H9 (cell line): ENCODE measurements at regions not wholly inside any gene's neighbourhood (a gene's known extent, or its start where the extent isn't known, plus 50 kb on each side); places are given as distances from the start of the nearest gene placed in this dataset.

ENCODE experiments used
- DNase-seq: peaks from one replicate; pipeline ENCODE4 v3.0.0-alpha.2; 2017
- H2AFZ ChIP-seq: one replicate; pipeline ENCODE4 v1.6.1; 2013; ENCODE audit warnings: mild to moderate bottlenecking, low read length, control low read depth, moderate library complexity
- H2AK5ac ChIP-seq: 2 replicates; pipeline ENCODE4 v1.6.1; 2013; ENCODE audit warnings: low read length, control low read depth, mixed read lengths; ENCODE audit not compliant: insufficient read length
- H2BK120ac ChIP-seq: one replicate; pipeline ENCODE4 v1.6.1; 2013; ENCODE audit warnings: low read depth, mild to moderate bottlenecking, low read length, control low read depth, inconsistent platforms; ENCODE audit not compliant: poor library complexity, severe bottlenecking
- H2BK12ac ChIP-seq: 2 replicates; pipeline ENCODE4 v1.6.1; 2013; ENCODE audit warnings: low read length, control low read depth, mixed read lengths, low read depth; ENCODE audit not compliant: insufficient read length
- H2BK15ac ChIP-seq: 2 replicates; pipeline ENCODE4 v1.6.1; 2013; ENCODE audit warnings: low read depth, low read length, control low read depth
- H2BK20ac ChIP-seq: one replicate; pipeline ENCODE4 v1.6.1; 2013; ENCODE audit warnings: low read depth, mild to moderate bottlenecking, low read length, control low read depth, inconsistent platforms; ENCODE audit not compliant: poor library complexity, severe bottlenecking
- H2BK5ac ChIP-seq: 2 replicates; pipeline ENCODE4 v1.6.1; 2013; ENCODE audit warnings: low read length, control low read depth, mixed read lengths; ENCODE audit not compliant: insufficient read length
- H3K14ac ChIP-seq: 2 replicates; pipeline ENCODE4 v1.6.1; 2013; ENCODE audit warnings: low read length, control low read depth; ENCODE audit not compliant: insufficient read depth
- H3K18ac ChIP-seq: 2 replicates; pipeline ENCODE4 v1.6.1; 2013; ENCODE audit warnings: low read depth, mild to moderate bottlenecking, mixed read lengths, low read length, control low read depth; ENCODE audit not compliant: insufficient read length
- H3K23ac ChIP-seq: 2 replicates; pipeline ENCODE4 v1.6.1; 2013; ENCODE audit warnings: low read length, control low read depth, mixed read lengths, low read depth; ENCODE audit not compliant: insufficient read length
- H3K23me2 ChIP-seq: 2 replicates; pipeline ENCODE4 v1.6.1; 2013; ENCODE audit warnings: low read depth, mild to moderate bottlenecking, mixed read lengths, low read length, control low read depth; ENCODE audit not compliant: insufficient read length, poor library complexity, severe bottlenecking
- H3K27ac ChIP-seq: 2 replicates; pipeline ENCODE4 v1.5.1; 2013; ENCODE audit warnings: low read length, control low read depth, mixed read lengths, low read depth; ENCODE audit not compliant: insufficient read length
- H3K27me3 ChIP-seq: 2 replicates; pipeline ENCODE4 v1.6.1; 2013; ENCODE audit warnings: low read length, control low read depth, inconsistent platforms; ENCODE audit not compliant: insufficient read depth
- H3K4ac ChIP-seq: 2 replicates; pipeline ENCODE4 v1.6.1; 2013; ENCODE audit warnings: low read depth, mild to moderate bottlenecking, control low read depth, inconsistent platforms, low read length, moderate library complexity
- H3K4me1 ChIP-seq: 2 replicates; pipeline ENCODE4 v1.6.1; 2013; ENCODE audit warnings: low read length, control low read depth, inconsistent platforms; ENCODE audit not compliant: insufficient read depth
- H3K4me2 ChIP-seq: 2 replicates; pipeline ENCODE4 v1.6.1; 2013; ENCODE audit warnings: low read length, control low read depth, mixed read lengths; ENCODE audit not compliant: insufficient read length, insufficient read depth
- H3K56ac ChIP-seq: 2 replicates; pipeline ENCODE4 v1.6.1; 2013; ENCODE audit warnings: low read depth, mild to moderate bottlenecking, mixed read lengths, low read length, control low read depth; ENCODE audit not compliant: insufficient read length
- H3K79me1 ChIP-seq: 2 replicates; pipeline ENCODE4 v1.6.1; 2013; ENCODE audit warnings: low read depth, mild to moderate bottlenecking, moderate library complexity, low read length, control low read depth, inconsistent platforms; ENCODE audit not compliant: insufficient read depth, poor library complexity, severe bottlenecking
- H3K79me2 ChIP-seq: 2 replicates; pipeline ENCODE4 v1.6.1; 2013; ENCODE audit warnings: low read length, control low read depth, inconsistent platforms; ENCODE audit not compliant: insufficient read depth
- H3K9ac ChIP-seq: 2 replicates; pipeline ENCODE4 v1.6.1; 2013; ENCODE audit warnings: low read length, control low read depth, mixed read lengths; ENCODE audit not compliant: insufficient read length; ENCODE audit errors: extremely low read depth
- H3K9me3 ChIP-seq: one replicate; pipeline ENCODE4 v1.6.1; 2013; ENCODE audit warnings: low read depth, low read length, inconsistent platforms; ENCODE audit not compliant: control insufficient read depth
- H3T11ph ChIP-seq: one replicate; pipeline ENCODE4 v1.6.1; 2013; ENCODE audit warnings: mild to moderate bottlenecking, low read length, control low read depth, inconsistent platforms
- H4K20me1 ChIP-seq: one replicate; pipeline ENCODE4 v1.6.1; 2013; ENCODE audit not compliant: control insufficient read depth, insufficient read length, insufficient read depth
- H4K5ac ChIP-seq: 2 replicates; pipeline ENCODE4 v1.6.1; 2013; ENCODE audit warnings: low read depth, mild to moderate bottlenecking, mixed read lengths, low read length, control low read depth; ENCODE audit not compliant: insufficient read length
- H4K8ac ChIP-seq: replicated peaks from 2 replicates; pipeline ENCODE4 v1.6.1; 2013; ENCODE audit warnings: low read length, control low read depth, mixed read lengths, low read depth; ENCODE audit not compliant: insufficient read length
- H4K91ac ChIP-seq: 2 replicates; pipeline ENCODE4 v1.6.1; 2013; ENCODE audit warnings: low read depth, mild to moderate bottlenecking, moderate library complexity, mixed read lengths, low read length, control low read depth; ENCODE audit not compliant: insufficient read length
- H3K27ac Mint-ChIP-seq, 3 experiments: 2 replicates in 2 of 3; 3 replicates in 1 of 3; pipeline ENCODE4 v1.8.0; 2020 to 2021; ENCODE audit warnings: mixed read lengths in 3 of 3, mild to moderate bottlenecking in 1 of 3, moderate library complexity in 1 of 3
- H3K27me3 Mint-ChIP-seq: 2 replicates; pipeline ENCODE4 v1.8.0; 2021; ENCODE audit warnings: low read depth, mild to moderate bottlenecking, moderate library complexity, mixed read lengths
- H3K36me3 Mint-ChIP-seq, 3 experiments: 2 replicates in 2 of 3; 3 replicates in 1 of 3; pipeline ENCODE4 v1.8.0; 2020 to 2021; ENCODE audit warnings: low read depth in 3 of 3, mixed read lengths in 3 of 3; ENCODE audit not compliant: insufficient read depth in 1 of 3
- H3K4me1 Mint-ChIP-seq, 2 experiments: 2 replicates each; pipeline ENCODE4 v1.8.0; 2020; ENCODE audit warnings: mixed read lengths in 2 of 2
- H3K4me3 Mint-ChIP-seq, 2 experiments: 2 replicates in 1 of 2; 3 replicates in 1 of 2; pipeline ENCODE4 v1.8.0; 2020 to 2021; ENCODE audit warnings: mild to moderate bottlenecking in 2 of 2, mixed read lengths in 2 of 2, moderate library complexity in 1 of 2
- H3K9me3 Mint-ChIP-seq, 2 experiments: 2 replicates in 1 of 2; 3 replicates in 1 of 2; pipeline ENCODE4 v1.8.0; 2020; ENCODE audit warnings: mild to moderate bottlenecking in 2 of 2, mixed read lengths in 2 of 2, moderate library complexity in 1 of 2
- CTCF ChIP-seq: fragments of 200-600 bp; sonication (generic); conservative IDR thresholded peaks from 3 replicates; pipeline ENCODE4 v1.8.0; 2021; ENCODE audit warnings: antibody characterized with exemption, mild to moderate bottlenecking
- WGBS: extraction: QIAGEN DNeasy Blood & Tissue Kit; methylation state at CpG from one replicate; pipeline ENCODE4 v1.1.7; 2013; ENCODE audit warnings: missing lambda C conversion rate, low lambda C conversion rate, mixed read lengths; ENCODE audit not compliant: insufficient read length; ENCODE audit errors: extremely low coverage; 5-methylcytosine and 5-hydroxymethylcytosine counted together

GRCh38 chr22:25478111-25478510 lies 86.4 kb upstream of the GRK3 start:
- Histone ChIP-seq H3K23ac (no peak overlapping the region), H4K91ac (no peak overlapping the region), H3T11ph (no peak overlapping the region), H3K14ac (no peak overlapping the region), H3K4ac (no peak overlapping the region), H3K18ac (no peak overlapping the region), H3K27me3 (no peaks in the 10 kb centered on the region), H2AFZ (no peak overlapping the region), H4K8ac (no peak overlapping the region), H2BK120ac (no peak overlapping the region), H2BK15ac (no peak overlapping the region), H3K23me2 (no peaks in the 10 kb centered on the region), H3K27ac (no peak overlapping the region), H2BK20ac (no peak overlapping the region), H3K79me2 (no peaks in the 10 kb centered on the region), H3K4me2 (no peak overlapping the region), H3K9me3 (no peaks in the 10 kb centered on the region), H3K56ac (no peak overlapping the region), H3K79me1 (no peaks in the 10 kb centered on the region), H4K5ac (no peak overlapping the region), H2AK5ac (no peak overlapping the region), H3K9ac (no peak overlapping the region), H2BK12ac (no peak overlapping the region), H2BK5ac (no peak overlapping the region), H4K20me1 (no peaks in the 10 kb centered on the region), H3K4me1 (no peaks in the 10 kb centered on the region)
- H3K4me3 Mint-ChIP-seq: no peak overlapping the region
- H3K27me3 Mint-ChIP-seq: no peaks in the 10 kb centered on the region; the same call in 1 of the 2 replicates
- peaks cover 6 to 12% of the 10 kb centered on the region in 2 experiments; a peak in 4 of 5 replicates for H3K9me3 Mint-ChIP-seq
- H3K4me1 Mint-ChIP-seq: no peaks in the 10 kb centered on the region
- no CpG with 5 or more reads among the region's 3 CpGs for WGBS
- H3K27ac Mint-ChIP-seq: no peak overlapping the region
- H3K36me3 Mint-ChIP-seq: peaks cover 39 to 48% (median 47%) of the 10 kb centered on the region in 3 experiments
- TF ChIP-seq CTCF: no peak
- no peak for DNase-seq
